HuH-7.5 (cell line): ENCODE measurements at regions not wholly inside any gene's neighbourhood (a gene's known extent, or its start where the extent isn't known, plus 50 kb on each side); places are given as distances from the start of the nearest gene placed in this dataset.

ENCODE experiments used
- DNase-seq: peaks from one replicate; pipeline ENCODE4 v3.0.0; 2011; ENCODE audit warnings: low spot score

DNA sequence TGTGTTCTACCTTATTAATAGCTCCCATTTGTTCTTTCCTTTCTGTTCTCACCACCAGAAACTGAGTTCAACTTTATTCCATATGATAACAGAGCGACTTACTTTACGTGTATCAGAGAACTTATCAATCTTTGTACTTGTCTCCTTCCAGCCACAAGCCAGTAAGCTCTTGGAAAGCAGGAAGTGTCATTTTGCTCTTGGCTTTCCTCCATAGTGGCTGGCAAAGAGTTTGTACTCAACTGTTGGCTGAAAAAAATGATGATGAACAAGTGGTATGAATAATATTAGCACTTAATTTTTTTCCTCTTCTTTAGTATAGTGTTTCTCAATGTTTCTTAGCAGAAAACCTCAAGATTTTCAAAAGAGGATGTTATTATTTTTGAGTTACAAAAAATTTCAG, 182.4 kb upstream of the TOM1L1 start:
- no peak for DNase-seq

DNA sequence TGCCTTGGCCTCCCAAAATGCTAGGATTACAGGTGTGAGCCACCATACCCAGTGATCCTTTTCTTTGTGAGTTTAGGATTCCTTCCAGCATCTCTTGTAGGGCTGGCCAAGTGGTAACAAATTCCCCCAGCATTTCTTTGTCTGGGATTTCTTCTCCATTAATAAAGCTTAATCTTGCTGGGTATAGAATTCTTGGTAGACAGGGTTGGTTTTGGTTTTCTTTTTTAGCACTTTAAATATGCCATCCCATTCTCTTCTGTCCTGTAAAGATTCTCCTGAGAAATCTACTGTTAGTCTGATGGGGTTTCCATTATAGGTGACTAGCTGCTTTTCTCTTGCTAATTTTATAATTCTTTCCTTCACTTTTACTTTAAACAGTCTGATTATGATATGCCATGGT, 173.0 kb upstream of the TOM1L1 start:
- no peak for DNase-seq

DNA sequence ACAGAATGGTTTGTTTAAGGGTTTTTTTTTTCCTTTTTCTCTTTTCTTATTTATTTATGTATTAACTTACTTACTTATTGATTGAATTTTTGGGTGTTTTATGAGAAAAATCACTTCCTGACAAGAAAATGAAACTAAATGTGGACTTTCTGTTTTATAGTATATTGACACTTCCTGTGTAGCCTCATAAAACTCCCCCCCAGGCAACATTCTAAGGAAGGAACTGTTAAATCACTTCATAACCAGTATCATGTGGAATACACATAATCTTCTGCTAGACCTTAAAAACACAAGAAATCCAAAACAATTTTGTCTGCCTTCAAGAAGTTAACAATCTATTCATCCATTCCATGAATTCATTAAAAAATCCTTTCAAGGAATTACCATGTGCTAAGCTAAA, 164.1 kb upstream of the TOM1L1 start:
- DNase-seq, result no peak

DNA sequence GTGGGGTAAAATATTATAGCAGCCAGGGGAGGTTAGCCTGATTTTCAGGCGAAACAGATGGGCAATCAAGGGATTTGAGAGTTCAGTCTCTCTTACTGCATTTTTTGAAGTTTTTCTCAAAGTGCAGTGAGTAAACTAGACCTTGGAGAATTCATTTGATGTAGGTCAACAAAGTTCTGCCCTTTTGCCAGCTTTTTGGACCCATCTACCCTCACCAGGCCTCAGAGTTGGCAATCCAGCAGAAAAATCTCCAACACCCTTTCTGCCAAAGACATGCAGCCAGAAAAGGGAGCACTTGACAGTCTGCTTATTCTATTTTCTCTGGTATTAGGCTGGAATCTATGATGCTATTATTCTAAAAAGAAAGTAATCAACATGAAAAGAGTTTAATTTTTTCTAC, 162.2 kb upstream of the TOM1L1 start:
- no peak for DNase-seq

DNA sequence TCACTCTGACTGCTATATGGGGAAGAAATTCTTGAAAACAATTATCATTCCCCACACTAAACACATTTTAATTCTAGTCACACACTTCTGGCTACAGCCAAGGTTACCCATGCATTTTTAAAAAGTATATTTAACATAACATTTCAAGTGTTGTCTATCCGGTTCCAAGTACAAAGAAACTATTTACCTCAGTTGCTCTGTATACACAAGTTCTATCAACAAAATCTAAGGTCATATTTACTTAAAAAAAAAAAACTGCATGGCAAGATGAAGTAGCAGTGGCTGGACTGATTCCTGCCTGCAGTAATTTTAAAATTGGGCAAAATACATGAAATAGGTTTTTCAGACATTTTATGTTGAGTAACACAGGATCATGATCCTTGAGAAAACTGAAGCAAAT, 155.9 kb upstream of the TOM1L1 start:
- no peak for DNase-seq

DNA sequence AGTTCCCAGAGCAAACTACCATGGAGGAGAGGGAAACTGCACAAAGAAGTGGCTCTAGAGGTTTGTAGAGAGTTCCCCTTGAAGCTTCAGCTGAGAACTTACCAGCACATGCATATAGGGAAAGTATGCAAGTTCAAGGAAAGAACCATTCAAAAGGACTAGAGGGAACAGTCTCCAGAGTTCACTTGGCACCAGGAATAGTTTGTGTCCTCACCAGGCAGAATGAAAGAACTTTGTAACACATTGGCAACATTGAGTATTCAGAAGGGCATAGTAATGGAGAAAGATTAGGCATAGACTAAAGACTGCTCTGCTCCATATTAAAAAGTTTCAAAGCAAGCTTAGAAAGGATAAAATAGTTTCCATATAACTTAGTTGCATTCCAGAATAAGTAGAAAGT, 155.4 kb upstream of the TOM1L1 start:
- DNase-seq, result no peak

DNA sequence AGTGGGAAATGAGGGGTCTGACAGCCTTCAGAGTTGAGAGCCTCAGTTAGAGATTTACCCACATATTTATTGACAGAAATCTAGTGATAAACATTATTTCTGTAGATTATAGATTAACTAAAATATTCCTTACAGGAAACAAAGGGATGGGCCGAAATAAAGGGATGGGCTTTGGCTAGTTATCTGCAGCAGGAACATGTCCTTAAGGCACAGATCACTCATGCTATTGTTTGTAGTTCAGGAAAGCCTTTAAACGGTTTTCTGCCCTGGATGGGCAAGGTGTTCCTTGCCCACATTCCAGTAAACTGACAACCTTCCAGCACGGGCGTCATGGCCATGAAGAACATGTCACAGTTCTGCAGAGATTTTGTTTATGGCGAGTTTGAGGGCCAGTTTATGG, 154.8 kb upstream of the TOM1L1 start:
- no peak for DNase-seq

DNA sequence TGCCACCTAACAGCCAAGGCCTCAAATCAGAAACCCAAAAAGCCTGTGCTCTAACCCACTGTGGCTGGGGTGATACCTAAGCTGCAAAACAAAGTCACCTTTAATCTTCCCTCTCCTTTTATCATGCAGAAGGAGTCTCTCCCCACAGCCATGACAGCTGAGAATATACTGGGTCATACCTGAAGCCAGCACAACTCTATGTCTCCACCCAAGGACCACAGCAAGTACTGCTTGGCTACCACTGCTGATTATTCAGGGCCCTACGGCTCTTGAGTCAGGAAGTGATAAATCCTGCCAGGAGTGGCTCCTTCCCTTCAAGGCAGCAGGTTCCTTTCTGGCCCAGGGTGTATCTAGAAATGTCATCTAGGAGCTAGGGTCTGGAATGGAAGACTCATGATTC, 151.5 kb upstream of the TOM1L1 start:
- DNase-seq, result no peak

DNA sequence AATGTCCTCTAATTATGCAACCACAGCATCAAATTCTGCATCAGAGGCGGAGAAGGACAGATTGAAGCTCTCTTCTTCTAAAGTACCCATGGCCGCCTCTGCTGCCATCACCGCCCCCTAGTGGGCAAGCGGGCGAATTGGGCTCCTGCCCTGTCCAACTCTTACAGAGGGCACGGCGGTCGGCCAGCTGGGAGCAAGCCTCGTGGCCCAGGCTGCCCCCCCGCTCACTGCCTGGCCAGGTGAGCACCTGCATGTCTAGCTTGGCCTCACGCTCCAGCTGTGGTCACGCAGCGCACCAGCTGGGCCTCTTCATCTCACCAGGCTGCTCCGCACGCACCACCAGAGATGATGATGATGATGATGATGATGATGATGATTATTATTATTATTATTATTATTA, 146.1 kb upstream of the TOM1L1 start:
- no peak for DNase-seq

DNA sequence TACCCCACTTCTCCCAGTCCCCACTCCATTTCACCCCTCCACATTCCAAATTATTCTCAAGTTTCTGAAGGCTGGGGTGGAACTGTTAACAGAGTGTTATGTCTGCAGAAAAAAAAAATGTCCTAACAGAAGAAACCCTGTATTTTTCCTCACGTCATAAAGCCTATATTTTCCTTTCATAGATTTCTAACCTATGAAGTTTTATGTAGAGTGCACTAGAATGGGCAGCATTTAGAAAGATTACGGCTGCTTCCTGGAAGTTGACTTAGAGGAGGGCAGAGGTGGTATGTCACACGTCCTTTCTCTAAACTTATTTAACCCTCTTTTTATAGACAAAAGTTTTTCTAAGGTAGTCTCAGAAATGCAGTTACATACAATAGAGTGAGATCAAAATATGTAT, 139.8 kb upstream of the TOM1L1 start:
- no peak for DNase-seq

DNA sequence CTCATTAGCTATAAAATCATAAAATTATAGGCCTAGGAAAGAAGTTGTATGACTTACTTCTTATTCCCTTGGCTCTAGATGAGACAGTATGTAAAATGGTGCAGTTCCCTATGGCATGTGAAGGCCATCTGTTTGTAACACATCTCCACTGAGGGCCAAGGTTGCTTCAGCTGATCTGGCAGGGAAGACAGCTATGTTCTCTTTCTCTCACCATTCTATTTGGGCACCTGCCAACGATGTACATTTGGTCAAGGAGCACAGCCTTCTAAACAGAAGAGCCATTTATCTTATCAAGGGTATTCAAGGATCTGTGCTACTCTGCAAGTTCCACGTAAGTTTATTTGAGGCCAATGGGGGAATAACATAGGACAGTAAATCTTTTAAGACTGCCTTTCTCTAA, 129.8 kb upstream of the TOM1L1 start:
- DNase-seq, result no peak

DNA sequence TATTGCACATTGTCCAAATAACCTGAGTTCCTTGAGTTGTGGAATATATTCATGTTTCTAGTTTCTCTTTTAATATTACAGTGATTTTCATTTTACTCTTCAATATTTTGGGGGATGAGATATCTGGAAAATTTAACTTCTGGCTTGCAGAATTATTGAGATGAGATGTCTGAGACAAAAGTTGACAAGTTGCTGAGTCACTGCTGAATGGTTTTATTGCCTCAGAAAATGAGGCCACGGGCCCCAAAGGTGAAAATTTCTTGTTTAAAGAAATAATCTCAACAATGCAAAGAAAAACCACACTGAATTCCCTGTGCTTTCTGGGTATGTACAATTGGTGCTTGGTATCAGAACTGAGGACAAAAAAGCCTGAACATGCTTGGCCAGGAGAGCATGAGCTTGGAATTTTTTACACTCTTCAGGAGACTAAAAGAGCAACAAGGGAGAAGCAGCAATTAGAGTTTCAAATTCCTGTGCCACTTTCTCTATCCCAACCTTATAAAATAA, 129.2 kb upstream of the TOM1L1 start:
- no peak for DNase-seq

DNA sequence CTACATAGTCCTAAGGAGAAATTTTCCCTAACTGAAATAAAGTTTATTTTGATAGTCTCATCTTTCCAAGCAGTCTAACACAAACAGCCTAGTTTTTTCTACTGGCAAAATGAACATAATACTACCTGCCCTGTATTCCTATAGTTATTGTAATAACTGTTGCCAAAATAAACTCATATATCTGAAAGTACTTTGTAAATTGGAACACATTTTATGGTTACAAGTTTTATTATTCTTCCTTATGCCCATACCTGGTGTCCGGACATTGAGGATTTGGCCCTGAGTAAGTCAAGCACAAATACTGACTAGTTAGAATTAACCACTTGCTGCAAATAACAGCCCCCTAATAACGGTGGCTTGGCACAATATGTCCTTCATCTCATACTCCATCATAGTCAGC, 120.4 kb upstream of the TOM1L1 start:
- no peak for DNase-seq

DNA sequence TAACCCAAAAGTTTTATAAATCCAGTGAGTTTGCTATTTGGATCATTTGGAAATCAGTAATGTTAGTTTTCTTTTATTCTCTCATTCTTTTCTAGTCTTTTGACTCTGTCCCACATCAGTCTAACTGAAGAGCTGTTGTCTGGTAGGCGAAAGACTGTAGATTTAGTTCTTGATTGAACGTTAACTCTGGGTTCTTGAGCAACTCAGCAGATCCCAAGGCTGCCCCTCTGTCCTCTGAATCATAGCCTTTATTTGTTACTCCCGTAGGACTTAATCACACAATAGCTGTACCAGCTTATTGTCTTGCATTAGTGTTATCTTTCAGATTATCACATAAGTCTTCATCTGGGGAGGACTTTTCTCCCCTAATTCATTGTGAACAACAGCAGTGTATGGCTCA, 119.3 kb upstream of the TOM1L1 start:
- DNase-seq, result no peak

DNA sequence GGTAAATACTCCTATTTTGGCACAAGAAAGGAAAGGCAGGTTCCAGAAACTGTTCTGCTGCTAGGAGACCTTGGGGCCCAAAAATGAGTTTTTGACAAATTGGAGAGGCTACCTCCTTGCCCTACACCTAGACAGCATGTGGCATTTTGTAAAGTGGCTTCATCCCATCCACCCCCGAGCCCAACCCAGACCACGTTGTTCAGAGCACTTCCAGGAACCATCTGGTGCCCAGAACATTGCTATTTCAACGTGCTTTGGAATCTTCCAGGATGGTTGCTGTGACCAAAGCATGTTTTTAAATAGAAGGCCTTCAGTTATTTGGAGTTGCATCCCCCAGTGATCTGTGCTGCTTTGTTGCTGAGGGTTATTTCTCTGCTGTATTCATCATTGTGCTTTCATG, 116.3 kb upstream of the TOM1L1 start:
- DNase-seq, result no peak

DNA sequence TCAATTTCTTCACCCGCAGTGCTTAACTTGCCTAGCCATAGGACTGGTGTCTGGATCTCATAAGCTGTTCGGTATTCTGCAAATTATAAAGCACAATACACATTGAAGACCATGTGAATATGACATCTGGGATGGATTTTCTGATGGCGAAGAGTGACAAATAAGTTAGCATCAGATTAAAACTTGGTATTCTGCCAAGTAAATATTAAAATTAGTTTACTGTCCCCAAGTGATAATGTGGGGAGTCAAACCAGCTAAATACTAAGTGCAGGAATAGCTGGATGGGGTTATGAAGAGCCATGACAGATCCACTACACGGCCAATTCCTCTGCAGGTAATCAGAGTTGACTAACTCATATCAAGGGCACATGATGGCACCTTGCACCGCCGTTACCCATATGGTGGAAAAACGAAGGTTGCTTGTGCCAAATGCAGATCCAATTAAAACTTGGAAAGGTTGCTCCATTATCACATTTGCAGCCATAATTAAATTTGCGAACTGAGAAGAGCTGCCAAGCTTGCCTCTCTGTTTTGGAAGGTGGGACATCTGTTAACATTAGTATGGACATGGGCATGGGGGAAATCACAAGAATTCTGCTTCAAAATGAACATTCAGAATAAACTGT, 114.9 kb upstream of the TOM1L1 start:
- no peak for DNase-seq

DNA sequence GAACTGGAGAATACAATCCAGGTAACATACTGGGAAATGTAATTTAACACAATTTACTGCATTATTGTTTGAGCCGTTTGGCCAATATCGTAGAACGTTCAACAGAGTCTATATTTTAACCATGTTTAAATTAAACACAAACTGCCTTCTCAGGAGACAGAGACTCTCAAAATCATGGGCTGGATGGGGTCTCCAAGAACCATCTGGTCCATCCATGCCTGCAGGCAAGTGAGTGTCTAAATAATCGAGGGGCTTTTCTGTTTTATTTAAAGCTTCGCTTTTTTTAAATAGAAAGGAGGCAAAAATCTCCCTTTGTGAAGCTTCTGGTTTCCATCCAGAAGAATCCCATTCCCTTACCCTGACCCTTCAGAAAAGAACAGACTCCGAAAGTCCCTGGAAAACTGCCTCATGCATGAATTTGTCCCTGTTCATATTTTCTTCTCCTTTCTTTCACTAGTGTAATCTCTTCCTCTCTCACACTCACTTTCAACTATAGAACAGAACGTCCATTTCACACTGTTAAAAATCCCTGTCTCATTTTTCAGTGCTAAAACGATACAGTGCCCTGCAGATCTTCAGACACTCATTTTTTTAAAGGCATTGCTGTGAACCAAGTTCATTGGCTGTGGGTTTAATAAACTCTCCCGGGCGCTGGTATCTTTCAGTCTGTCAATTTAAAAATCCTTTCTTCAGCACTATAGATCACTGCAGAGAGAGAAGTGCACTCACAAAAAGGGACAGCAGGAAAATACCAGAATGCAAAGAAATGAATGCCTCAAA, 111.4 kb upstream of the TOM1L1 start:
- DNase-seq, result no peak

DNA sequence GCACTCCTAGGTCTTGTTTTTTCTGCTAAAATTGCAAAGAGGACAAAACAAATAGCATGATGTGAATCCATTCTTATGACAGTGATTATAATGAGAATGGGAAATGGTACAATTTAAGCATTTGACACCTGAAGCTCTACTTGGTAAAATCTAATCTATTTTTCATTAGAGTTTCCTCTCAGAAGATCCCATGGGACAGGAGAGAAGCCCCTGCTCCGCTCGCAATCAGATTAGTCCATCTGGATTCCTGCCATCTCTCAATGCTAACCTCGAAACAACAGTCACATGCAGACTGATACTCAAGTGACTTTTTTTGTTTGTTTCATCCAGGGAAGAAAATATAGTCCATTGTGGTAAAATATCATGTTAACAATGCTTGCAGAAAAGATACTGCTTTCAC, 107.4 kb upstream of the TOM1L1 start:
- no peak for DNase-seq

DNA sequence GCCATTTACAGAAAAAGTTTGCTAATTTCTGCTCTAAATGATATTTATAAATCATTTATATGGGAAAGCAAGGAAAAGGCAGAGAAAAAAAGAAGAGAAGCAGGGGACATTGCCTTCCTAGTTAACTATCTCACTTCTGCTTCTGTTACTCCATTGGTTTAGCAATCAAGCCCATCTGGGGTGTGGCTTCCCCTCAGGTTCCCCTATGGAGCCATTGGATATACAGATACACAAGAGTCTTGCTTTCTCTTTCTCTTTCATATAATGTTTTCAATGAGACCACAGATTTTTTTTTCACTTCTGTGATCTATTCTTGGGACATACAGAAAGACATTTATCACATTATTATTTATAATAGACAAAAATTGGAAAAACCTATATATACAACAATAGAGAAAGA, 105.6 kb upstream of the TOM1L1 start:
- no peak for DNase-seq

DNA sequence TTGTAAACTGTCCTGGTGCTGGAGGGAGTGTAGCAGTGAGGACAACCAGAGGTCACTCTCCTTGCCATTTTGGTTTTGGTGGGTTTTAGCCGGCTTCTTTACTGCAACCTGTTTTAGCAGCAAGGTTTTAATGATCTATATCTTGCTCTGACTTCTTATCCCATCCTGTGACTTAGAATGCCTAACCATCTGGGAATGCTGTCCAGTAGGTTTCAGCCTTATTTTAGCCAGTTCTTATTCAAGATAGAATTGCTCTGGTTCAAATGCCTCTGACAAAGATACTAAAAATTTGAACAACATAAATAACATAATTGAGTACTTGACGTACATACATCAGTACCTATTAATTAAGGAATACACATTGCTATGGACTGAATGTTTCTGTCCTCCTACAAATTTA, 93.3 kb upstream of the TOM1L1 start:
- no peak for DNase-seq

DNA sequence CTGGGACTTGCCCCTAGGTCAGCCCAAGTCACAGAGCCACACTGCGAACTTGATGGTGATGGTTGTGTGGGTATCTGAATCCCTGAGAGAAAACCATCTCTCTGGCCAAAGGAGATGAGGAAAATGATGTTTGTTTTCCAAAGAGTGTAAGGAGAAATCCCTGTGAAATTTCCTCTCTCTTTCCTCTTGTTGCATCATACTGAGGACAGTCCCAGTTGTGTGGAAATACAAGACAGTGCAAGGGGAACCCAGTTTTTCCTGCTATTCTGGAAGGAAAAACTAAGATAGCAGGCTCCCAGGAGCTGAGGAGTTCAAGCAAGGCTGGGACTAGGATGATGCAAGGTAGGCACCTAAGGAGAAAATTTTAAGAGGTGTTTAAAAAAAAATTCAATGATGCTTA, 86.8 kb upstream of the TOM1L1 start:
- DNase-seq, result no peak

DNA sequence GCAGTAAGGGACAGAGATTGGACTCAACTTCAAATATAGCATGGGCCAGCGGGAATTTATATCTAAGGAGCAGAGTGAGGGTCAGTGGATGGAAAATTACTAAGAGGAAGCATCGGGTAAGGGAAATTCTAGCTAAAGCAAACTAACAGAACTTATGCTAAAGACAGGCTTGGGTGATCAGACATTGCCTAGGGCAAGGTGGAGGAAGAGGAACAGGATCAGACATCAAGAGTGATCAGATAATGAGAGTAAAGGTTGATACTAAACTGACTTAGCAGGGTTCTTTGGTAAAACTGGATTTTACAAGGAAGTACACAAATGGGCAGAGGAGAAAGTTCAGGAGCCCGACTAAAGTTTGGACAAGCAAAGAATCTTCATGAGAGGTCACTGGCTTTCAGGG, 86.3 kb upstream of the TOM1L1 start:
- DNase-seq, result no peak

DNA sequence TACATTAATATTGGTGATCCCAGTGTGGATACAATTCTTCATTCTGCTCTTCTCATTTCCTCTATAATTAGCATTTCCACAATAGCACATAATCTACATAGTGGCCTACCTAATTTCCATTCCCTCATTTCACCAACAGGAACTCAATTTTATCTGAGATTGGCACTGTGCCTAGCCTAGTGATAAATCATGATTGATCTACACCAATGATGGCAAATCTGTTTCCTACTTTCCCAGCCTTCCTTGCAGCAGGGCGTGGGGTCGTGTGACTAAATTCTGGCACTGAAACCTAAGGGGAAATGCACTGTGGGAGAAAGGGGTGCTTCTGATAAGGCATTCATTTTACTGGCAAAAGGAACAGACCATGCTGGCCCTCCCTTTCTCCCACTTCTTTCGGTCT, 66.6 kb upstream of the TOM1L1 start:
- no peak for DNase-seq

DNA sequence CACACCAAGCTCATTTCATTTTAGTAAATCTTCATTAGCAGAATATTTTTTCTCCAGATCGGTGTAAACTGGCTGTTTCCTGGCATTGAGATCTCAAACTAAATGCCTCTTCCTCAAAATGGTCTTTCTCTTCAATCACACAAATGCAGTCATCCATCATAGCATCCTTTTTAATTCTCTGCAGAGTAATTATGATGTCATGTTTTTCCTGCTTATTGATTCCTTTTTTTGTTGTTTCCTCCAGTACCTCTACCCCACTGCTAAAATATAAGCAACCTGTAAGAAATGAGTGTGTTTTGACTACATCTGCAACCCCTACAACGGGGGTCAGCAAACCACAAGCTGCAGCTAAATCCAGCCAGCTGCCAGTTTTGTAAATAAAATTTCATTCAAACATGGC, 65.6 kb upstream of the TOM1L1 start:
- no peak for DNase-seq
